ENCODE measurements at regions not wholly inside any gene's neighbourhood (a gene's known extent, or its start where the extent isn't known, plus 50 kb on each side); places are given as distances from the start of the nearest gene placed in this dataset.

- DNase-seq: no peak
- Histone ChIP-seq H4K20me1 (ENCODE audit: insufficient read depth, low read length) (no peaks in the 10 kb centered on the region), H3K4me1 (ENCODE audit: low read length) (no peaks in the 10 kb centered on the region), H3K9ac (ENCODE audit: low read length) (no peak overlapping the region), H3K36me3 (replicated peaks; ENCODE audit: insufficient read depth, low read length) (no peaks in the 10 kb centered on the region), H3K4me2 (ENCODE audit: low read depth, low read length) (no peak overlapping the region), H2AFZ (ENCODE audit: low read length) (no peak overlapping the region), H3K4me3 (ENCODE audit: low read length) (no peak overlapping the region), H3K9me3 (replicated peaks; ENCODE audit: insufficient read depth, low read length) (no peaks in the 10 kb centered on the region), H3K27me3 (replicated peaks; ENCODE audit: insufficient read depth, low read length) (no peaks in the 10 kb centered on the region), H3K27ac (ENCODE audit: low read length) (no peak overlapping the region), H3F3A (ENCODE audit: insufficient read depth, low read length) (no peaks in the 10 kb centered on the region), H3K9me2 (replicated peaks; ENCODE audit: insufficient read depth, low read length) (no peaks in the 10 kb centered on the region), H3K79me2 (ENCODE audit: low read length) (no peaks in the 10 kb centered on the region)
- TF ChIP-seq EZH2 (optimal IDR thresholded peaks at IDR 0.05; ENCODE audit: low read depth, low read length) (no peak), EZH2phosphoT487 (IDR thresholded peaks at IDR 0.05; ENCODE audit: low read length) (no peak), CTCF (IDR thresholded peaks at IDR 0.05; ENCODE audit: low read length) (no peak)
Measured at GRCh38 chr9:113786071-113786470, 90.0 kb upstream of the ZNF618 start.

GRCh38 chr9:113787871-113788270, 88.2 kb upstream of the ZNF618 start:
- Histone ChIP-seq H3K9me3 (replicated peaks; ENCODE audit: insufficient read depth, low read length) (no peaks in the 10 kb centered on the region), H3K36me3 (replicated peaks; ENCODE audit: insufficient read depth, low read length) (no peaks in the 10 kb centered on the region), H3K4me1 (ENCODE audit: low read length) (no peaks in the 10 kb centered on the region), H3K27me3 (replicated peaks; ENCODE audit: insufficient read depth, low read length) (no peaks in the 10 kb centered on the region), H3K27ac (ENCODE audit: low read length) (no peak overlapping the region), H2AFZ (ENCODE audit: low read length) (no peak overlapping the region), H3K79me2 (ENCODE audit: low read length) (no peaks in the 10 kb centered on the region), H3F3A (ENCODE audit: insufficient read depth, low read length) (no peaks in the 10 kb centered on the region), H3K4me3 (ENCODE audit: low read length) (no peak overlapping the region), H4K20me1 (ENCODE audit: insufficient read depth, low read length) (no peaks in the 10 kb centered on the region), H3K9ac (ENCODE audit: low read length) (no peak overlapping the region), H3K9me2 (replicated peaks; ENCODE audit: insufficient read depth, low read length) (no peaks in the 10 kb centered on the region), H3K4me2 (ENCODE audit: low read depth, low read length) (no peak overlapping the region)
- TF ChIP-seq EZH2phosphoT487 (IDR thresholded peaks at IDR 0.05; ENCODE audit: low read length) (no peak), CTCF (IDR thresholded peaks at IDR 0.05; ENCODE audit: low read length) (no peak), EZH2 (optimal IDR thresholded peaks at IDR 0.05; ENCODE audit: low read depth, low read length) (no peak)
- DNase-seq: no peak

GRCh38 chr9:113788616-113789330, 87.3 kb upstream of the ZNF618 start:
- Histone ChIP-seq H3K4me3 (ENCODE audit: low read length) (no peak overlapping the region), H3K79me2 (ENCODE audit: low read length) (no peaks in the 10 kb centered on the region), H3K27ac (ENCODE audit: low read length) (no peak overlapping the region), H2AFZ (ENCODE audit: low read length) (no peak overlapping the region), H3K36me3 (replicated peaks; ENCODE audit: insufficient read depth, low read length) (no peaks in the 10 kb centered on the region), H3K4me2 (ENCODE audit: low read depth, low read length) (no peak overlapping the region), H3K9ac (ENCODE audit: low read length) (no peak overlapping the region), H4K20me1 (ENCODE audit: insufficient read depth, low read length) (no peaks in the 10 kb centered on the region), H3F3A (ENCODE audit: insufficient read depth, low read length) (no peaks in the 10 kb centered on the region), H3K4me1 (ENCODE audit: low read length) (no peaks in the 10 kb centered on the region), H3K9me2 (replicated peaks; ENCODE audit: insufficient read depth, low read length) (no peaks in the 10 kb centered on the region), H3K27me3 (replicated peaks; ENCODE audit: insufficient read depth, low read length) (no peaks in the 10 kb centered on the region), H3K9me3 (replicated peaks; ENCODE audit: insufficient read depth, low read length) (no peaks in the 10 kb centered on the region)
- no peak for TF ChIP-seq EZH2 (optimal IDR thresholded peaks at IDR 0.05; ENCODE audit: low read depth, low read length)
- TF ChIP-seq CTCF (IDR thresholded peaks at IDR 0.05; ENCODE audit: low read length): no peak
- TF ChIP-seq EZH2phosphoT487 (IDR thresholded peaks at IDR 0.05; ENCODE audit: low read length): no peak
- no peak for DNase-seq

All from MM.1S (cell line).